ENCODE measurements at regions not wholly inside any gene's neighbourhood (a gene's known extent, or its start where the extent isn't known, plus 50 kb on each side); places are given as distances from the start of the nearest gene placed in this dataset.

DNA sequence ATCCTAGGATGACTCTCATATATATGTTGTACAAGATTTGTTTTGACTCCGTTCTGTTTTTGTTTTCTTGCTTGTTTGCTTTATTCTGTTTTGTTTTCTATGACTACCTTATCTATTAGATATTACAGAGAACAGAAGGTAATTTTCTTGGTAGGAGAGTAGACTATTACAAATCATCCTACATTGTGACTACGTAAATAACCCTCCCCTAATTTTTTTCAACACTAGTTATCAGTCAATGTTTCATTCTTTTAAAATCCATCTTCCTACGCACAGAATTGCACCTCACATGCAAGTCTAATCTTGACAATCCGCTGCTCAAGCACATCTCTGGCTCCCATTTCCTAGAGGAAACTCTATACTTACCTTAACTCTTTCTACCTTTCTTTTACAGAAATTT, 792.3 kb upstream of the PIK3C3 start:
- TF ChIP-seq BMI1 (IDR thresholded peaks at IDR 0.05; ENCODE audit: borderline replicate concordance) (no peak), EZH2 (IDR thresholded peaks at IDR 0.05; ENCODE audit: borderline replicate concordance, control insufficient read depth, low read depth, low read length) (no peak), CTCF (IDR thresholded peaks at IDR 0.05 in 2 of 3, conservative IDR thresholded peaks at IDR 0.05 in 1 of 3; ENCODE audit: control insufficient read depth in 2 of 3, extremely low read depth in 1 of 3, insufficient read depth in 1 of 3, low read depth in 3 of 3, low read length in 3 of 3) (no peak), RFX5 (IDR thresholded peaks at IDR 0.05; ENCODE audit: low read depth, low read length) (no peak), BACH1 (IDR thresholded peaks at IDR 0.05; ENCODE audit: borderline replicate concordance) (no peak), EP300 (IDR thresholded peaks at IDR 0.05; ENCODE audit: borderline replicate concordance in 1 of 2, control insufficient read depth in 1 of 2, low read depth in 2 of 2, low read length in 2 of 2) (no peak), CBFB (IDR thresholded peaks at IDR 0.05; ENCODE audit: low read depth) (no peak), NR2C2 (IDR thresholded peaks at IDR 0.05; ENCODE audit: borderline replicate concordance, control insufficient read depth, insufficient read length, low read depth) (no peak), BCL11A (IDR thresholded peaks at IDR 0.05; ENCODE audit: low read depth, low read length) (no peak), MXI1 (IDR thresholded peaks at IDR 0.05; ENCODE audit: low read depth, low read length) (no peak), NRF1 (conservative IDR thresholded peaks at IDR 0.05; ENCODE audit: low read depth, low read length) (no peak)
- TF ChIP-seq, protein P1, sequence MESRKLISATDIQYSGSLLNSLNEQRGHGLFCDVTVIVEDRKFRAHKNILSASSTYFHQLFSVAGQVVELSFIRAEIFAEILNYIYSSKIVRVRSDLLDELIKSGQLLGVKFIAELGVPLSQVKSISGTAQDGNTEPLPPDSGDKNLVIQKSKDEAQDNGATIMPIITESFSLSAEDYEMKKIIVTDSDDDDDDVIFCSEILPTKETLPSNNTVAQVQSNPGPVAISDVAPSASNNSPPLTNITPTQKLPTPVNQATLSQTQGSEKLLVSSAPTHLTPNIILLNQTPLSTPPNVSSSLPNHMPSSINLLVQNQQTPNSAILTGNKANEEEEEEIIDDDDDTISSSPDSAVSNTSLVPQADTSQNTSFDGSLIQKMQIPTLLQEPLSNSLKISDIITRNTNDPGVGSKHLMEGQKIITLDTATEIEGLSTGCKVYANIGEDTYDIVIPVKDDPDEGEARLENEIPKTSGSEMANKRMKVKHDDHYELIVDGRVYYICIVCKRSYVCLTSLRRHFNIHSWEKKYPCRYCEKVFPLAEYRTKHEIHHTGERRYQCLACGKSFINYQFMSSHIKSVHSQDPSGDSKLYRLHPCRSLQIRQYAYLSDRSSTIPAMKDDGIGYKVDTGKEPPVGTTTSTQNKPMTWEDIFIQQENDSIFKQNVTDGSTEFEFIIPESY (IDR thresholded peaks at IDR 0.05) = no peak
- TF ChIP-seq, protein P2, sequence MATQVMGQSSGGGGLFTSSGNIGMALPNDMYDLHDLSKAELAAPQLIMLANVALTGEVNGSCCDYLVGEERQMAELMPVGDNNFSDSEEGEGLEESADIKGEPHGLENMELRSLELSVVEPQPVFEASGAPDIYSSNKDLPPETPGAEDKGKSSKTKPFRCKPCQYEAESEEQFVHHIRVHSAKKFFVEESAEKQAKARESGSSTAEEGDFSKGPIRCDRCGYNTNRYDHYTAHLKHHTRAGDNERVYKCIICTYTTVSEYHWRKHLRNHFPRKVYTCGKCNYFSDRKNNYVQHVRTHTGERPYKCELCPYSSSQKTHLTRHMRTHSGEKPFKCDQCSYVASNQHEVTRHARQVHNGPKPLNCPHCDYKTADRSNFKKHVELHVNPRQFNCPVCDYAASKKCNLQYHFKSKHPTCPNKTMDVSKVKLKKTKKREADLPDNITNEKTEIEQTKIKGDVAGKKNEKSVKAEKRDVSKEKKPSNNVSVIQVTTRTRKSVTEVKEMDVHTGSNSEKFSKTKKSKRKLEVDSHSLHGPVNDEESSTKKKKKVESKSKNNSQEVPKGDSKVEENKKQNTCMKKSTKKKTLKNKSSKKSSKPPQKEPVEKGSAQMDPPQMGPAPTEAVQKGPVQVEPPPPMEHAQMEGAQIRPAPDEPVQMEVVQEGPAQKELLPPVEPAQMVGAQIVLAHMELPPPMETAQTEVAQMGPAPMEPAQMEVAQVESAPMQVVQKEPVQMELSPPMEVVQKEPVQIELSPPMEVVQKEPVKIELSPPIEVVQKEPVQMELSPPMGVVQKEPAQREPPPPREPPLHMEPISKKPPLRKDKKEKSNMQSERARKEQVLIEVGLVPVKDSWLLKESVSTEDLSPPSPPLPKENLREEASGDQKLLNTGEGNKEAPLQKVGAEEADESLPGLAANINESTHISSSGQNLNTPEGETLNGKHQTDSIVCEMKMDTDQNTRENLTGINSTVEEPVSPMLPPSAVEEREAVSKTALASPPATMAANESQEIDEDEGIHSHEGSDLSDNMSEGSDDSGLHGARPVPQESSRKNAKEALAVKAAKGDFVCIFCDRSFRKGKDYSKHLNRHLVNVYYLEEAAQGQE (IDR thresholded peaks at IDR 0.05; ENCODE audit: low read depth, low read length) = no peak

All from GM12878 (cell line).